Right ventricle myocardium inferior (tissue), 1 donor: ENCODE measurements at regions not wholly inside any gene's neighbourhood (a gene's known extent, or its start where the extent isn't known, plus 50 kb on each side); places are given as distances from the start of the nearest gene placed in this dataset.

Source experiments
- ATAC-seq: fragments of 200-7000 bp; cut with Tn5 transposase; one replicate; pipeline ENCODE4 v1.9.1; 2020; ENCODE audit warnings: mild to moderate bottlenecking, moderate library complexity
- DNase-seq: peaks from one replicate; pipeline ENCODE4 v3.0.0; 2021; ENCODE audit errors: missing footprints
- intact Hi-C: fragments of 100-400 bp; cut with DNase I; formaldehyde crosslinking; loops from one replicate; pipeline ENCODE4 v1.11.0; 2022
- donor health status: DM: no; HTN: yes; CAD: no; lungs with severe emphysema.

DNA sequence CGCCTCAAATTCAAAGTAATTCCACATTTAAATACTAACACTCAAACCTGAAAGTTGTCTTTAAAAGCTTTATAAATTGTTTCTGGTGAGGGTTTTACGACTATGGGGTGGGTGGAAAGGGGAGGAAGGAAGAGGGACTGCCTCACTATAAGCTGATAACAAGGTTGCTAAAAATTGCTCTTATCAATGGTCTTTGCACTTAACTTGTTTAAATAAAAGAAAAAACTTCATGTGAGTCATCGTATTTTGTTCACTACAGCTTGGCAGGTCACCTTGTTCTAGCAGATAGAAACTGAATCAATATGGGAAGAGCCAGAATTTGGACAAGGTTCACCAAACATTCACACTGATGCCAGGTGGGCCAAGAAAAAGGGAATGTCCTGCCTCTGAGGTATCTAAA, 129.2 kb downstream of the TES start:
- intact Hi-C loops = no loop called here
- no peak for ATAC-seq
- no peak for DNase-seq

GRCh38 chr7:116340201-116340847, 130.0 kb downstream of the TES start:
- ATAC-seq = no peak
- intact Hi-C loops = no loop called here
- no peak for DNase-seq

- DNase-seq (no peak), ATAC-seq (no peak)
- intact Hi-C loops = no loop called here
Measured at GRCh38 chr7:116340943-116341907, 130.9 kb downstream of the TES start.

DNA sequence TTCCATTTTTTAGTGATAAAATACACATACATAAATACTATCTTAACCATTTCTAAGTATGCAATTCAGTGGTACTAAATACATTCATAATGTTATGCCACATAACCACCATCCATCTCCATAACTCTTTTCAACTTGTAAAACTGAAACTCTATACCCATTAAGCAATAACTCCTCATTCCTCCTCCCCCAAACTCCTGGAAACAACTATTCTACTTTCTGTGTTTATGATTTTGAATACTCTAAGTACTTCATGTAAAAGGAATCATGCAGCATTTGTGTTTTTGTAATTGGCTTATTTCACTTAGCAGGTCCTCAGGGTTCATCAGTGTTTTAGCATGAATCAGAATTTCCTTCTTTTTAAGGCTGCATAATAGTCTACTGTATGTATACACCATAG, 131.8 kb downstream of the TES start:
- ATAC-seq = no peak
- DNase-seq = no peak
- intact Hi-C loops = no loop called here

DNA sequence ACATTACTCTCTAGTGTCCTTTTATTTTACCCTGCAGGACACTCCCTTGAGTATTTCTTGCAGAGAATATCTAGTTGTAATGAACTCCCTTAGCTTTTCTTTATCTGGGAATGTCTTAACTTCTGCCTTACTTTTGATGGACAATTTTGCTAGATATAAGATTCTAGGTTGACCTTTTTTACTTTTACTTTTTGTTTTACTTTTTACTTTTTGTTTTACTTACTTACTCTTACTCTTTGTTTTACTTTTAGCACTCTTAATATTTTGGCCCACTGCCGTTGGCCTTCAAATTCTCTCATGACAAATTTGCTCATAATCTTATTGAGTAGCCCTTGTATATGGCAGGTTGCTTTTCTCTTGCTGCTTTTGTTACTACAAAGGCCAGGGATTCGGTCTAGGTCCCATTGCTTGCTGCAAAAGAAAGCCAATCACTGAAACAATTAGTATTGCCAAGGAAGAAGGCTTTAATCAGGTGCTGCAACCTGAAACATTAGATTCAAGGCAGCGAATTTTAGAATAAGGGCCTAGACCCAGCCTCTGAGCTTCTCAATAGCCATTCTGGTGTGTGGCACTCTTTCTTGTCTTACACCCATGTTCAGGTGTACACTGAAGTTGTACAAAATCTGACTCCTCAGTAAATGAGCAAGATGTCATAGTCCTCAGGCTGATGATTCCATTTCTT, 137.0 kb downstream of the TES start:
- ATAC-seq (no peak), DNase-seq (no peak)
- intact Hi-C loops = no loop called here

DNA sequence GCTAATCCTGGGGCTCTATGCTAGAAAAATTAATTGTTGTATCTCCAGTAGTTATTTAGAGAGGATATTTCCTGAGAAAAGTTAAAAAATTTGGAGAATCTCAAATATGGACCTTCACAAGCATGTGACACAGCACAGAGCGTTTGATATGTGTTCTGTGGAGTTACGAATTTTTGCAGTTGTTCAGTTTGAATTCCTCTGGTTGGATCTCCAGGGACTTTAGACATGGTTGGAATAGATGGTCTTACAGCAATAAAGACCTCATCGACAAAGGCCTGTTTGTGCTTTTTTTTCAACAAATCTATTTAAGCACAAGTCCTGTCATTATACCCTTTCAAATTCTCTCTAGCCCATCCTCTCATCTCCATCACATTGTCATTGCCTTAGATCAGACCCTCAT, 138.0 kb downstream of the TES start:
- intact Hi-C loops = no loop called here
- no peak for DNase-seq
- ATAC-seq = no peak

DNA sequence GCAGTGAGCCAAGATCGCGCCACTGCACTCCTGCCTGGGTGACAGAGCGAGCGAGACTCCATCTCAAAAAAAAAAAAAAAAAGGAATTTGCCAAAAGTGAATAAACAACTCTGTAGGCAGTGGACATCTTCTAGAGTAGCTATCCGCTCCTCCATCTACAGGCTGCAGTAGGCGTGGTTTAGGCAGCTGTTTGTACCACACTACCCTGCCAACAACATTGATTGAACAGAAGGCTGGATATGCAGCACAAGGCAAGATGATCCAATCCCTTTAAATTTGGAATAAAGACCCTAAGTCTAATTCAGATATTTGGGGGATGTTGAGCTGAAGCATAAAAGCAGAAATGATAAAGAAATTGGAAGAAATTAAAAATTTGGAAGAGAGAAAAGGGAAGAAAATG, 141.6 kb downstream of the TES start:
- no peak for ATAC-seq
- no peak for DNase-seq
- intact Hi-C loops = loop anchor here (5.0 kb wide), 3 partner anchors 35 to 235 kb away; no protein-coding TSS in a partner anchor

- ATAC-seq (peak; percentile 39), DNase-seq (peak; percentile 75)
- intact Hi-C loops = loop anchor here (1.0 to 5.0 kb wide), 6 partner anchors 36 to 234 kb away; partner anchors contain the start of gene CAV2
Measured at GRCh38 chr7:116353647-116354046, 143.3 kb downstream of the TES start.

- intact Hi-C loops = loop anchor here (1.0 to 5.0 kb wide), 6 partner anchors 37 to 233 kb away; partner anchors contain the start of gene CAV2
- DNase-seq (no peak), ATAC-seq (peak; percentile 73)
Measured at GRCh38 chr7:116354171-116354545, 143.8 kb downstream of the TES start.

GRCh38 chr7:116354546-116355423, 144.4 kb downstream of the TES start:
- DNase-seq (peak; percentile 69), ATAC-seq (peak; percentile 89)
- intact Hi-C loops = loop anchor here (1.0 to 5.0 kb wide), 8 partner anchors 37 to 233 kb away; partner anchors contain the start of gene CAV2

DNA sequence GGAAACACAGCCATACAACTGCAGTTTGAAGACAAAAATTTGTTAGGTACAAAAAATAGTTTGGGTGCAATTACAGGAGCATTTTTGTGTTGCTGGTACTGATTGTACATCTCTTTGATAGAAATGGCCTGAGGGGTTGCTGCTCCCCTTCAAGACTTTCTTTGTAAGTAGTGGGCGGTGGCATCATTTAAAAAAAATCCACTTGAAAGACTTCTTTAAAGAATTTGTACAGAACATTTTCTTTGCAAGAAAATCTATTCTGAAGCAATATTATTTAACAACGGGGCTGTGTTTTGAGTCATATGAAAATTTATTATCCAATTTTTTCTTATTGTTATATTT, 144.1 kb upstream of the CAV2 start:
- ATAC-seq = no peak

DNA sequence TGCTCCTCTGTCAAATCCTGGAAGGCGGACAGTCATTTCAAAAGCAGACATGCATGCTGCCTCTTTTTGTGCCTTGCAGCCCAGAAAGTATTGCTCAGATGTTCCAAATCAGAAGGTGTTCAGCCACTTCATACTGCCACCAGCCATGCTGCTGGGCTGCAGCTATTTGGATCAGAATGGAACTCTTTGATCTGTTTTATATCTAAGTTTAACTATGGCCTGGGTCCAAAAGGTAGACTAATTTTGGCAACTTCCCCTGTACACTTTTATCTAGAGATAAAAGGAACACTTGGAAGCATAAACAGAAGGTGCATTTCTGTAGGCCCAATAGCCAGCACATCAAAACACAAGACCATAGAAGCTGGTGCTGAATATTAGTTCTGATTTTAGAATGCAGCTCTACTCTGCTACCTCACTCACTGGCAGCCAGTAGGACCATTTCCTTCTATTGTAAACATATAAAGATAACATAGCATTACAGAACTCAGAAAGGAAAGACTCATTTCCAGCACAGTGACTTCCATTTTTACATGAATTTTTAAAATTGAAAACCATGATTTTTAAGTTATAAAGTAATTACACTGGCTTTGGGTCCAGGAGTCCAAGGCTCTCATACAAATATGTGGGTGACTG, 143.1 kb upstream of the CAV2 start:
- DNase-seq (no peak), ATAC-seq (peak; percentile 20)
- intact Hi-C loops = loop anchor here (5.0 kb wide), 1 partner anchor 81 kb away; no protein-coding TSS in a partner anchor

More for the DNA sequence above, 144.1 kb upstream of the CAV2 start:
- DNase-seq = no peak
- intact Hi-C loops = loop anchor here (1.0 to 5.0 kb wide), 3 partner anchors 38 to 85 kb away; no protein-coding TSS in a partner anchor

GRCh38 chr7:116356979-116357378, 142.6 kb upstream of the CAV2 start:
- intact Hi-C loops = loop anchor here (5.0 kb wide), 1 partner anchor 80 kb away; no protein-coding TSS in a partner anchor
- ATAC-seq (no peak), DNase-seq (no peak)

DNA sequence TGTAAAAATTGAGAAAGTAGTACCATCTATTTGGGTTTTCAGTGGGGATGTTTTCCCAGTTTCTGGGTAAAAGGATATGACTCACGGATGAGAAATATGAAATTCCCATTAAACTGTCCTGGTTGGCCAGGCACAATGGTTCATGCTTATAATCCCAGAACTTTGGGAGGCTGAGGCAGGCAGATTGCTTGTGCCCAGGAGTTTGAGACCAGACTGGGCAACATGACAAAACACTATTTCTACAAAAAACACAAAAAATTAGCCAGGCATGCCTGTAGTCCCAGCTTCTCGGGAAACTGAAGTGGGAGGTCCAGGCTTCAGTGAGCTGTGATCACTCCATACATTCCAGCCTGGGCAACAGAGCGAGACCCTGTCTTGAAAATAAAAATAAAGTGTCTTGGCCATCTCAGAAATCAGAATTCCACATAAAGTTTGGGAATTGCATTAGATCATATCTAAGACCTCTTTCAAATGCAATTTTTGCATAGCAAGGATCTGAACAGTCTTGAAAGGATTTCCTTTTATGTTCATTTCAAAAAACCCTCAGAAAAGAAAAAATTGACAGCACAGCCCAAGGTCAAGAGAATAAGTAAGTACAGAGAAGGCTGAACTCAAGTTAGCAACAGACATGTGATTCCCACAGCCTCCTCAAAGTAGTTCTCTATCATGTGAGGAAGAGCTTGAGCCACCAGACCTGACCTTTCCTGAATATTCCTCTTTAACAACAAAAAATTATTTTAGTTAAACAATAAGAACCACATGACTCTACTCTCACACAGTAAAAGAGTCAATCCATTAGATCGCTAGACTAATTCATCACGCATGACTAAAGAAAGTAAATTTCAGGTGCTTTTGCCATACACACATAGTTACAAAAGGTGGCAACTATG, 141.5 kb upstream of the CAV2 start:
- intact Hi-C loops = loop anchor here (5.0 kb wide), 1 partner anchor 79 kb away; no protein-coding TSS in a partner anchor
- no peak for DNase-seq
- no peak for ATAC-seq

GRCh38 chr7:116361767-116362166, 137.8 kb upstream of the CAV2 start:
- intact Hi-C loops = no loop called here
- ATAC-seq (no peak), DNase-seq (no peak)

GRCh38 chr7:116363637-116364432, 135.7 kb upstream of the CAV2 start:
- ATAC-seq (no peak), DNase-seq (no peak)
- intact Hi-C loops = no loop called here
